Stomach smooth muscle (tissue), 2 donors: ENCODE measurements at regions not wholly inside any gene's neighbourhood (a gene's known extent, or its start where the extent isn't known, plus 50 kb on each side); places are given as distances from the start of the nearest gene placed in this dataset.

Experiments
- H3K27ac ChIP-seq: one replicate; pipeline ENCODE4 v1.7.0; 2013; ENCODE audit warnings: mild to moderate bottlenecking, low read length, inconsistent platforms
- H3K27me3 ChIP-seq, 2 donors: one replicate each; pipeline ENCODE4 v1.7.0; 2013; ENCODE audit warnings: low read length in 2 of 2; ENCODE audit not compliant: insufficient read depth in 2 of 2, control insufficient read depth in 1 of 2
- H3K36me3 ChIP-seq, 2 donors: one replicate each; pipeline ENCODE4 v1.7.0; 2013; ENCODE audit warnings: low read length in 2 of 2; ENCODE audit not compliant: control insufficient read depth in 2 of 2, insufficient read depth in 2 of 2
- H3K4me1 ChIP-seq: one replicate; pipeline ENCODE4 v1.7.0; 2013; ENCODE audit warnings: low read length; ENCODE audit not compliant: control insufficient read depth, insufficient read depth
- H3K4me3 ChIP-seq, 2 donors: one replicate each; pipeline ENCODE4 v1.7.0; 2013; ENCODE audit warnings: low read length in 2 of 2
- H3K9ac ChIP-seq, 2 donors: one replicate each; pipeline ENCODE4 v1.7.0; 2013; ENCODE audit warnings: low read length in 2 of 2, mild to moderate bottlenecking in 1 of 2
- H3K9me3 ChIP-seq, 2 donors: one replicate each; pipeline ENCODE4 v1.7.0; 2013; ENCODE audit warnings: low read length in 2 of 2; ENCODE audit not compliant: control insufficient read depth in 2 of 2
- donor health status: healthy.
- donor health status: Pancreatic carcinoma.

GRCh38 chr3:168506589-168506988 lies 410.9 kb upstream of the GOLIM4 start:
- H3K4me1 ChIP-seq, result no peaks in the 10 kb centered on the region
- no peaks in the 10 kb centered on the region for H3K36me3 ChIP-seq
- H3K4me3 ChIP-seq, result no peak overlapping the region
- H3K9ac ChIP-seq, result no peak overlapping the region
- no peaks in the 10 kb centered on the region for H3K27me3 ChIP-seq
- H3K9me3 ChIP-seq, result no peaks in the 10 kb centered on the region
- H3K27ac ChIP-seq, result no peak overlapping the region

- H3K27me3 ChIP-seq, result no peaks in the 10 kb centered on the region
- H3K4me3 ChIP-seq, result no peak overlapping the region
- H3K4me1 ChIP-seq, result no peaks in the 10 kb centered on the region
- no peaks in the 10 kb centered on the region for H3K9me3 ChIP-seq
- no peaks in the 10 kb centered on the region for H3K36me3 ChIP-seq
- no peak overlapping the region for H3K9ac ChIP-seq
- H3K27ac ChIP-seq, result no peak overlapping the region
These were observed 405.8 kb upstream of the GOLIM4 start for GRCh38 chr3:168501570-168501969.

- H3K36me3 ChIP-seq, result no peaks in the 10 kb centered on the region
- no peak overlapping the region for H3K27ac ChIP-seq
- no peak overlapping the region for H3K4me3 ChIP-seq
- no peaks in the 10 kb centered on the region for H3K4me1 ChIP-seq
- no peak overlapping the region for H3K9ac ChIP-seq
- no peaks in the 10 kb centered on the region for H3K27me3 ChIP-seq
- no peaks in the 10 kb centered on the region for H3K9me3 ChIP-seq
These were observed 402.5 kb upstream of the GOLIM4 start for GRCh38 chr3:168498194-168498593.

- H3K27me3 ChIP-seq, result no peaks in the 10 kb centered on the region
- H3K9me3 ChIP-seq, result no peaks in the 10 kb centered on the region
- no peak overlapping the region for H3K4me3 ChIP-seq
- H3K9ac ChIP-seq, result no peak overlapping the region
- H3K27ac ChIP-seq, result no peak overlapping the region
- no peaks in the 10 kb centered on the region for H3K36me3 ChIP-seq
- H3K4me1 ChIP-seq, result no peaks in the 10 kb centered on the region
These were observed 402.0 kb upstream of the GOLIM4 start for GRCh38 chr3:168497741-168498140.

- Histone ChIP-seq H3K27ac (no peak overlapping the region), H3K4me3 (no peak overlapping the region), H3K4me1 (no peaks in the 10 kb centered on the region), H3K9me3 (no peaks in the 10 kb centered on the region), H3K27me3 (no peaks in the 10 kb centered on the region), H3K9ac (no peak overlapping the region), H3K36me3 (no peaks in the 10 kb centered on the region)
These were observed 401.5 kb upstream of the GOLIM4 start for GRCh38 chr3:168497183-168497582.

- Histone ChIP-seq H3K27me3 (no peaks in the 10 kb centered on the region), H3K27ac (no peak overlapping the region), H3K4me1 (no peaks in the 10 kb centered on the region), H3K4me3 (no peak overlapping the region), H3K9me3 (no peaks in the 10 kb centered on the region), H3K36me3 (no peaks in the 10 kb centered on the region), H3K9ac (no peak overlapping the region)
These were observed 400.2 kb upstream of the GOLIM4 start for GRCh38 chr3:168495932-168496331.

- H3K36me3 ChIP-seq, result no peaks in the 10 kb centered on the region
- no peak overlapping the region for H3K27ac ChIP-seq
- H3K9ac ChIP-seq, result no peak overlapping the region
- H3K4me3 ChIP-seq, result no peak overlapping the region
- no peaks in the 10 kb centered on the region for H3K27me3 ChIP-seq
- no peaks in the 10 kb centered on the region for H3K9me3 ChIP-seq
- no peaks in the 10 kb centered on the region for H3K4me1 ChIP-seq
These were observed 399.5 kb upstream of the GOLIM4 start for GRCh38 chr3:168495270-168495669.

- Histone ChIP-seq H3K9me3 (no peaks in the 10 kb centered on the region), H3K36me3 (no peaks in the 10 kb centered on the region), H3K27ac (no peak overlapping the region), H3K4me1 (no peaks in the 10 kb centered on the region), H3K4me3 (no peak overlapping the region), H3K9ac (no peak overlapping the region), H3K27me3 (no peaks in the 10 kb centered on the region)
These were observed 397.9 kb upstream of the GOLIM4 start for GRCh38 chr3:168493412-168494205.

- no peaks in the 10 kb centered on the region for H3K4me1 ChIP-seq
These were observed 395.3 kb upstream of the GOLIM4 start for GRCh38 chr3:168490981-168491380.

GRCh38 chr3:168489301-168489700 lies 393.6 kb upstream of the GOLIM4 start:
- Histone ChIP-seq H3K4me3 (no peak overlapping the region), H3K36me3 (no peaks in the 10 kb centered on the region), H3K9me3 (no peaks in the 10 kb centered on the region), H3K27ac (no peak overlapping the region), H3K27me3 (no peaks in the 10 kb centered on the region), H3K4me1 (no peaks in the 10 kb centered on the region), H3K9ac (no peak overlapping the region)

More at GRCh38 chr3:168490981-168491380, 395.3 kb upstream of the GOLIM4 start:
- no peaks in the 10 kb centered on the region for H3K27me3 ChIP-seq
- H3K4me3 ChIP-seq, result no peak overlapping the region
- no peaks in the 10 kb centered on the region for H3K9me3 ChIP-seq
- H3K36me3 ChIP-seq, result no peaks in the 10 kb centered on the region
- H3K27ac ChIP-seq, result no peak overlapping the region
- H3K9ac ChIP-seq, result no peak overlapping the region

GRCh38 chr3:168485936-168486335 lies 390.2 kb upstream of the GOLIM4 start:
- Histone ChIP-seq H3K36me3 (no peaks in the 10 kb centered on the region), H3K4me3 (no peak overlapping the region), H3K9me3 (no peaks in the 10 kb centered on the region), H3K9ac (no peak overlapping the region), H3K27ac (no peak overlapping the region), H3K27me3 (no peaks in the 10 kb centered on the region), H3K4me1 (no peaks in the 10 kb centered on the region)
